ENCODE measurements at regions not wholly inside any gene's neighbourhood (a gene's known extent, or its start where the extent isn't known, plus 50 kb on each side); places are given as distances from the start of the nearest gene placed in this dataset.
"Not testable (repeated sequence)": the region's sequence is repeated elsewhere in the genome, so short reads cannot be mapped to it uniquely, and the experiment has no call there.

GRCh38 chr17:72569148-72569946 lies 448.5 kb downstream of the SOX9 start:
- no peaks in the 10 kb centered on the region for H3K9me3 Mint-ChIP-seq
- H3K4me3 Mint-ChIP-seq: no peak overlapping the region
- no peak overlapping the region for H3K27ac Mint-ChIP-seq
- intact Hi-C loops (cut with micrococcal nuclease): no loop called here
- no peak overlapping the region for H3K4me3 ChIP-seq (ENCODE audit: low read length)
- DNase-seq (no peak), ATAC-seq (no peak)
- H3K9me3 ChIP-seq (ENCODE audit: control insufficient read depth, insufficient read depth, low read length): no peaks in the 10 kb centered on the region
- no peaks in the 10 kb centered on the region for H3K27me3 ChIP-seq (ENCODE audit: control insufficient read depth, insufficient read depth, low read length)
- H3K4me1 Mint-ChIP-seq: peaks cover 0 to 11% of the 10 kb centered on the region in 2 donors
- 63% methylated on average over 18 of the region's 19 CpGs for WGBS (ENCODE audit: insufficient coverage)
- H3K36me3 Mint-ChIP-seq: no peaks in the 10 kb centered on the region
- H3K27ac ChIP-seq (ENCODE audit: low read length): no peak overlapping the region
- H3K27me3 Mint-ChIP-seq (ENCODE audit: low read depth in 2 of 2): peaks cover 5 to 17% of the 10 kb centered on the region in 2 donors
- no peak for TF ChIP-seq CTCF (IDR thresholded peaks at IDR 0.05)
- H3K36me3 ChIP-seq (ENCODE audit: control insufficient read depth, insufficient read depth, low read length): no peaks in the 10 kb centered on the region
- no peaks in the 10 kb centered on the region for H3K4me1 ChIP-seq (ENCODE audit: control insufficient read depth, insufficient read depth, low read length)

DNA sequence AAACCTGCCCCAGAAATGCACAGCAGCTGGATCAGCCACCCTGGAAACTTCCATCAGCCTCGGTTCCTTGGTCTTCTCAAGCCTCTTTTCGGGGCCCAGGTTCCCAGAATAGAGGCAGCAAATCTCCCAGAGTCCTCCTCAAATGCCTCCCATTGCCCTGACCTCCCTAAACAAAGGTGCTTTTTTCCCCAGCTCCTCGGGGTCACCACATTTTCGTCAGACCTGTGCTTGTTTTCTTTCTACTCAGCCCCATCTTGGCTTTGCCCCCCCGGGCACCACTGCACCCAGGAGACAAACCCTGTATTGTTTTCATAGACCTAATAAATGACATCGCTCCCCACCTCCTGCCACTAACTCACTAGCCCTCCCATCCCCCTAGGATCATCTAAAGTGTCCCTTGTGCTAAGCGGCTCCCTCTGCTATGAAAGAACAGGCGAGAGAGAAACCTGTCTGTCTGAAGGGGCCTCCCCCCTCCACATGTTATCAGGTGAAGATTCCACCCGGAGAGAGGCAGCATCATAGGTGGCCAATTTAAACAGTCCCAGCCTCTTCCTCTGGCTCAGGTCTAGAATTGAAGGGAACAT lies 451.1 kb downstream of the SOX9 start:
- H3K4me1 Mint-ChIP-seq: peaks cover 0 to 6% of the 10 kb centered on the region in 2 donors
- H3K4me1 ChIP-seq (ENCODE audit: control insufficient read depth, insufficient read depth, low read length): no peaks in the 10 kb centered on the region
- intact Hi-C loops (cut with micrococcal nuclease): no loop called here

GRCh38 chr17:72572604-72573491 lies 452.0 kb downstream of the SOX9 start:
- peaks cover 13 to 16% of the 10 kb centered on the region in 2 donors for H3K27me3 Mint-ChIP-seq (ENCODE audit: low read depth in 2 of 2)
- H3K36me3 Mint-ChIP-seq: no peaks in the 10 kb centered on the region
- H3K27ac Mint-ChIP-seq: no peak overlapping the region
- no peak overlapping the region for H3K4me3 Mint-ChIP-seq
- DNase-seq (no peak), ATAC-seq (no peak)
- Histone ChIP-seq H3K4me3 (ENCODE audit: low read length) (no peak overlapping the region), H3K27ac (ENCODE audit: low read length) (no peak overlapping the region), H3K36me3 (ENCODE audit: control insufficient read depth, insufficient read depth, low read length) (no peaks in the 10 kb centered on the region), H3K9me3 (ENCODE audit: control insufficient read depth, insufficient read depth, low read length) (no peaks in the 10 kb centered on the region), H3K4me1 (ENCODE audit: control insufficient read depth, insufficient read depth, low read length) (no peaks in the 10 kb centered on the region), H3K27me3 (ENCODE audit: control insufficient read depth, insufficient read depth, low read length) (no peaks in the 10 kb centered on the region)
- H3K4me1 Mint-ChIP-seq: no peaks in the 10 kb centered on the region
- intact Hi-C loops (cut with micrococcal nuclease): no loop called here
- WGBS (ENCODE audit: insufficient coverage): 76% methylated on average over 12 of the region's 12 CpGs
- H3K9me3 Mint-ChIP-seq: no peaks in the 10 kb centered on the region
- TF ChIP-seq CTCF (IDR thresholded peaks at IDR 0.05): no peak

More for the DNA sequence above, 451.1 kb downstream of the SOX9 start:
- no peak overlapping the region for H3K27ac ChIP-seq (ENCODE audit: low read length)
- H3K27me3 ChIP-seq (ENCODE audit: control insufficient read depth, insufficient read depth, low read length): no peaks in the 10 kb centered on the region
- no peaks in the 10 kb centered on the region for H3K9me3 Mint-ChIP-seq
- WGBS (ENCODE audit: insufficient coverage): 74% methylated on average over 9 of the region's 9 CpGs
- peaks cover 10 to 18% of the 10 kb centered on the region in 2 donors for H3K27me3 Mint-ChIP-seq (ENCODE audit: low read depth in 2 of 2)
- no peak overlapping the region for H3K4me3 Mint-ChIP-seq
- no peaks in the 10 kb centered on the region for H3K36me3 ChIP-seq (ENCODE audit: control insufficient read depth, insufficient read depth, low read length)
- no peak overlapping the region for H3K27ac Mint-ChIP-seq
- ATAC-seq (no peak), DNase-seq (no peak)
- no peaks in the 10 kb centered on the region for H3K9me3 ChIP-seq (ENCODE audit: control insufficient read depth, insufficient read depth, low read length)
- H3K36me3 Mint-ChIP-seq: no peaks in the 10 kb centered on the region
- H3K4me3 ChIP-seq (ENCODE audit: low read length): no peak overlapping the region
- TF ChIP-seq CTCF (IDR thresholded peaks at IDR 0.05): no peak

GRCh38 chr17:72573492-72573801 lies 452.6 kb downstream of the SOX9 start:
- H3K36me3 ChIP-seq (ENCODE audit: control insufficient read depth, insufficient read depth, low read length); ATAC-seq; H3K4me1 Mint-ChIP-seq; DNase-seq; H3K4me1 ChIP-seq (ENCODE audit: control insufficient read depth, insufficient read depth, low read length); H3K9me3 ChIP-seq (ENCODE audit: control insufficient read depth, insufficient read depth, low read length); H3K4me3 Mint-ChIP-seq; H3K36me3 Mint-ChIP-seq; intact Hi-C loops (cut with micrococcal nuclease); H3K9me3 Mint-ChIP-seq; H3K27me3 ChIP-seq (ENCODE audit: control insufficient read depth, insufficient read depth, low read length); H3K4me3 ChIP-seq (ENCODE audit: low read length); H3K27ac ChIP-seq (ENCODE audit: low read length); H3K27ac Mint-ChIP-seq: not testable (repeated sequence)
- 86% methylated on average over 4 of the region's 5 CpGs for WGBS (ENCODE audit: insufficient coverage)
- H3K27me3 Mint-ChIP-seq (ENCODE audit: low read depth in 2 of 2): peaks cover 13 to 16% of the 10 kb centered on the region in 2 donors

All from natural killer cell (primary cell).